ENCODE measurements at regions not wholly inside any gene's neighbourhood (a gene's known extent, or its start where the extent isn't known, plus 50 kb on each side); places are given as distances from the start of the nearest gene placed in this dataset.
A peak's percentile ranks its signal among the peaks of the same experiment; 100 is the strongest.

DNA sequence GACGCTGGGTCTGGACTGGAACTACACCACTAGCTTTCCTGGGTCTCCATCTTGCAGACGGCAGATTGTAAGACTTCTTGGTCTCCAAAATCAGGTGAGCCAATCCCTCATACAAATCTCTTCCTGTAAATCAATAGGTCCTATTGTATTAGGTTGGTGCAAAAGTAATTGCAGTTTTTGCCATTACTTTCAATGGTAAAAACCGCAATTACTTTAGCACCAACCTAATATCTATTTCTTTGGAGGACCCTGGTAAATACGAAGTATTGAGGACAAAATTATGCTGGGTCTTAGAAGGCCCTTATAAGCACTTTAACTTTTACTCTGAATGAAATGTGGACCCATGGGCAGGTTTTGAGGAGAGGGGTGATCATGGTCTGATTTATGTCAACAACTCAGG, 330.6 kb upstream of the C16orf82 start:
- no peak for DNase-seq (ENCODE audit: low read depth, low spot score)
- H3K79me2 ChIP-seq (ENCODE audit: control insufficient read depth, insufficient read depth, low read length): no peaks in the 10 kb centered on the region
- H3K9ac ChIP-seq (ENCODE audit: control insufficient read depth, insufficient read depth, low read length): no peak overlapping the region
- in situ Hi-C loops (cut with MboI) (no loop called here), intact Hi-C loops (cut with micrococcal nuclease; ENCODE audit: unreplicated experiment) (no loop called here)
- 22% methylated on average over 4 of the region's 4 CpGs for WGBS (ENCODE audit: insufficient coverage, insufficient replicate concordance, low lambda C conversion rate, missing lambda C conversion rate)
- no peak overlapping the region for H3K4me3 ChIP-seq
- ChIA-PET POLR2A (no interaction called here), RAD21 (ENCODE audit: unreplicated experiment) (no interaction called here), SMC1A (ENCODE audit: uncharacterized antibody, unreplicated experiment) (no interaction called here), CTCF (no interaction called here)
- no peak for FAIRE-seq
- no peak overlapping the region for H2AFZ ChIP-seq (ENCODE audit: control insufficient read depth, low read depth, low read length)
- no peak for ATAC-seq
- no peaks in the 10 kb centered on the region for H3K9me3 ChIP-seq (replicated peaks; ENCODE audit: control insufficient read depth, insufficient read depth, low read length)
- no peaks in the 10 kb centered on the region for H3K36me3 ChIP-seq (ENCODE audit: control insufficient read depth in 2 of 2, insufficient read depth in 2 of 2, low read length in 1 of 2)
- H3K4me1 ChIP-seq (ENCODE audit: control insufficient read depth, insufficient read depth, low read length): no peaks in the 10 kb centered on the region
- no TSS peak for BruUV-seq (replicated peaks)
- no peak overlapping the region for H3K4me2 ChIP-seq (ENCODE audit: control insufficient read depth, insufficient read depth)
- no peaks in the 10 kb centered on the region for H4K20me1 ChIP-seq (ENCODE audit: control insufficient read depth, insufficient read depth)
- TF ChIP-seq, protein P1, sequence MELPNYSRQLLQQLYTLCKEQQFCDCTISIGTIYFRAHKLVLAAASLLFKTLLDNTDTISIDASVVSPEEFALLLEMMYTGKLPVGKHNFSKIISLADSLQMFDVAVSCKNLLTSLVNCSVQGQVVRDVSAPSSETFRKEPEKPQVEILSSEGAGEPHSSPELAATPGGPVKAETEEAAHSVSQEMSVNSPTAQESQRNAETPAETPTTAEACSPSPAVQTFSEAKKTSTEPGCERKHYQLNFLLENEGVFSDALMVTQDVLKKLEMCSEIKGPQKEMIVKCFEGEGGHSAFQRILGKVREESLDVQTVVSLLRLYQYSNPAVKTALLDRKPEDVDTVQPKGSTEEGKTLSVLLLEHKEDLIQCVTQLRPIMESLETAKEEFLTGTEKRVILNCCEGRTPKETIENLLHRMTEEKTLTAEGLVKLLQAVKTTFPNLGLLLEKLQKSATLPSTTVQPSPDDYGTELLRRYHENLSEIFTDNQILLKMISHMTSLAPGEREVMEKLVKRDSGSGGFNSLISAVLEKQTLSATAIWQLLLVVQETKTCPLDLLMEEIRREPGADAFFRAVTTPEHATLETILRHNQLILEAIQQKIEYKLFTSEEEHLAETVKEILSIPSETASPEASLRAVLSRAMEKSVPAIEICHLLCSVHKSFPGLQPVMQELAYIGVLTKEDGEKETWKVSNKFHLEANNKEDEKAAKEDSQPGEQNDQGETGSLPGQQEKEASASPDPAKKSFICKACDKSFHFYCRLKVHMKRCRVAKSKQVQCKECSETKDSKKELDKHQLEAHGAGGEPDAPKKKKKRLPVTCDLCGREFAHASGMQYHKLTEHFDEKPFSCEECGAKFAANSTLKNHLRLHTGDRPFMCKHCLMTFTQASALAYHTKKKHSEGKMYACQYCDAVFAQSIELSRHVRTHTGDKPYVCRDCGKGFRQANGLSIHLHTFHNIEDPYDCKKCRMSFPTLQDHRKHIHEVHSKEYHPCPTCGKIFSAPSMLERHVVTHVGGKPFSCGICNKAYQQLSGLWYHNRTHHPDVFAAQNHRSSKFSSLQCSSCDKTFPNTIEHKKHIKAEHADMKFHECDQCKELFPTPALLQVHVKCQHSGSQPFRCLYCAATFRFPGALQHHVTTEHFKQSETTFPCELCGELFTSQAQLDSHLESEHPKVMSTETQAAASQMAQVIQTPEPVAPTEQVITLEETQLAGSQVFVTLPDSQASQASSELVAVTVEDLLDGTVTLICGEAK (IDR thresholded peaks at IDR 0.05; ENCODE audit: borderline replicate concordance): peak; percentile 27; the same call in 1 of the 2 replicates
- TF ChIP-seq POLR2AphosphoS5 (IDR thresholded peaks at IDR 0.05; ENCODE audit: low read length): no peak
- no peaks in the 10 kb centered on the region for H3K27me3 ChIP-seq (replicated peaks in 1 of 2; ENCODE audit: control insufficient read depth in 2 of 2, insufficient read depth in 2 of 2, low read length in 1 of 2)
- H3K27ac ChIP-seq (ENCODE audit: control insufficient read depth, insufficient read depth): no peak overlapping the region

DNA sequence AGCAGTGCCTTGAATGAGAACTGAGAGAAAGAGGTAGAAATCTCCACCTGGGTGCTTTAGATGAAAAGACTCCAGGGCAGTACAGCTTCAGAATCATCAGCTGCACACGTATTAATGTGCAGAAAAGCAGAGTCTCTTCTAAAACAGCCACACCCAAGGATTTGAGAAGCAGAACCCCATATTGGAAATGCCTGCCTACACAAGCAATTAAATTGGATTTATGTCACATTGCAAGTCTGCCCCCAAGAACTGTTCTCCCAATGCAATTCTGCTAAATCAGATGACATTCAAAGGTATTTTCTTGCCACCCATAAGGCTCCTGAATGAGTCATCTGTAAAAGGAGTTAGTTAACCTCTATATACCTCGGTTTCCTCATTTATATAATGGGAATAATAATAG, 326.0 kb upstream of the C16orf82 start:
- 0% methylated on average over 2 of the region's 2 CpGs for WGBS (ENCODE audit: insufficient coverage, insufficient replicate concordance, low lambda C conversion rate, missing lambda C conversion rate)
- H2AFZ ChIP-seq (ENCODE audit: control insufficient read depth, low read depth, low read length): no peak overlapping the region
- FAIRE-seq: no peak
- in situ Hi-C loops (cut with MboI): no loop called here
- no peaks in the 10 kb centered on the region for H4K20me1 ChIP-seq (ENCODE audit: control insufficient read depth, insufficient read depth)
- no peak overlapping the region for H3K4me2 ChIP-seq (ENCODE audit: control insufficient read depth, insufficient read depth)
- no peaks in the 10 kb centered on the region for H3K79me2 ChIP-seq (ENCODE audit: control insufficient read depth, insufficient read depth, low read length)
- DNase-seq (ENCODE audit: low read depth, low spot score): no peak
- ATAC-seq: no peak
- CTCF ChIA-PET: no interaction called here
- H3K36me3 ChIP-seq (ENCODE audit: control insufficient read depth in 2 of 2, insufficient read depth in 2 of 2, low read length in 1 of 2): no peaks in the 10 kb centered on the region
- no peaks in the 10 kb centered on the region for H3K4me1 ChIP-seq (ENCODE audit: control insufficient read depth, insufficient read depth, low read length)
- RAD21 ChIA-PET (ENCODE audit: unreplicated experiment): no interaction called here
- H3K4me3 ChIP-seq: no peak overlapping the region
- intact Hi-C loops (cut with micrococcal nuclease; ENCODE audit: unreplicated experiment): no loop called here
- H3K9ac ChIP-seq (ENCODE audit: control insufficient read depth, insufficient read depth, low read length): no peak overlapping the region
- no peaks in the 10 kb centered on the region for H3K27me3 ChIP-seq (replicated peaks in 1 of 2; ENCODE audit: control insufficient read depth in 2 of 2, insufficient read depth in 2 of 2, low read length in 1 of 2)
- POLR2A ChIA-PET: no interaction called here
- no TSS peak for BruUV-seq (replicated peaks)
- SMC1A ChIA-PET (ENCODE audit: uncharacterized antibody, unreplicated experiment): no interaction called here
- H3K27ac ChIP-seq (ENCODE audit: control insufficient read depth, insufficient read depth): no peak overlapping the region
- no peaks in the 10 kb centered on the region for H3K9me3 ChIP-seq (replicated peaks; ENCODE audit: control insufficient read depth, insufficient read depth, low read length)
- TF ChIP-seq, protein P2, sequence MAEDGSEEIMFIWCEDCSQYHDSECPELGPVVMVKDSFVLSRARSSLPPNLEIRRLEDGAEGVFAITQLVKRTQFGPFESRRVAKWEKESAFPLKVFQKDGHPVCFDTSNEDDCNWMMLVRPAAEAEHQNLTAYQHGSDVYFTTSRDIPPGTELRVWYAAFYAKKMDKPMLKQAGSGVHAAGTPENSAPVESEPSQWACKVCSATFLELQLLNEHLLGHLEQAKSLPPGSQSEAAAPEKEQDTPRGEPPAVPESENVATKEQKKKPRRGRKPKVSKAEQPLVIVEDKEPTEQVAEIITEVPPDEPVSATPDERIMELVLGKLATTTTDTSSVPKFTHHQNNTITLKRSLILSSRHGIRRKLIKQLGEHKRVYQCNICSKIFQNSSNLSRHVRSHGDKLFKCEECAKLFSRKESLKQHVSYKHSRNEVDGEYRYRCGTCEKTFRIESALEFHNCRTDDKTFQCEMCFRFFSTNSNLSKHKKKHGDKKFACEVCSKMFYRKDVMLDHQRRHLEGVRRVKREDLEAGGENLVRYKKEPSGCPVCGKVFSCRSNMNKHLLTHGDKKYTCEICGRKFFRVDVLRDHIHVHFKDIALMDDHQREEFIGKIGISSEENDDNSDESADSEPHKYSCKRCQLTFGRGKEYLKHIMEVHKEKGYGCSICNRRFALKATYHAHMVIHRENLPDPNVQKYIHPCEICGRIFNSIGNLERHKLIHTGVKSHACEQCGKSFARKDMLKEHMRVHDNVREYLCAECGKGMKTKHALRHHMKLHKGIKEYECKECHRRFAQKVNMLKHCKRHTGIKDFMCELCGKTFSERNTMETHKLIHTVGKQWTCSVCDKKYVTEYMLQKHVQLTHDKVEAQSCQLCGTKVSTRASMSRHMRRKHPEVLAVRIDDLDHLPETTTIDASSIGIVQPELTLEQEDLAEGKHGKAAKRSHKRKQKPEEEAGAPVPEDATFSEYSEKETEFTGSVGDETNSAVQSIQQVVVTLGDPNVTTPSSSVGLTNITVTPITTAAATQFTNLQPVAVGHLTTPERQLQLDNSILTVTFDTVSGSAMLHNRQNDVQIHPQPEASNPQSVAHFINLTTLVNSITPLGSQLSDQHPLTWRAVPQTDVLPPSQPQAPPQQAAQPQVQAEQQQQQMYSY (CRISPR knock-in tag; IDR thresholded peaks at IDR 0.05): no peak
- TF ChIP-seq GATAD2B (conservative IDR thresholded peaks at IDR 0.05; ENCODE audit: low read depth) (no peak), RBBP5 (conservative IDR thresholded peaks at IDR 0.05) (no peak)
- TF ChIP-seq, protein P3, sequence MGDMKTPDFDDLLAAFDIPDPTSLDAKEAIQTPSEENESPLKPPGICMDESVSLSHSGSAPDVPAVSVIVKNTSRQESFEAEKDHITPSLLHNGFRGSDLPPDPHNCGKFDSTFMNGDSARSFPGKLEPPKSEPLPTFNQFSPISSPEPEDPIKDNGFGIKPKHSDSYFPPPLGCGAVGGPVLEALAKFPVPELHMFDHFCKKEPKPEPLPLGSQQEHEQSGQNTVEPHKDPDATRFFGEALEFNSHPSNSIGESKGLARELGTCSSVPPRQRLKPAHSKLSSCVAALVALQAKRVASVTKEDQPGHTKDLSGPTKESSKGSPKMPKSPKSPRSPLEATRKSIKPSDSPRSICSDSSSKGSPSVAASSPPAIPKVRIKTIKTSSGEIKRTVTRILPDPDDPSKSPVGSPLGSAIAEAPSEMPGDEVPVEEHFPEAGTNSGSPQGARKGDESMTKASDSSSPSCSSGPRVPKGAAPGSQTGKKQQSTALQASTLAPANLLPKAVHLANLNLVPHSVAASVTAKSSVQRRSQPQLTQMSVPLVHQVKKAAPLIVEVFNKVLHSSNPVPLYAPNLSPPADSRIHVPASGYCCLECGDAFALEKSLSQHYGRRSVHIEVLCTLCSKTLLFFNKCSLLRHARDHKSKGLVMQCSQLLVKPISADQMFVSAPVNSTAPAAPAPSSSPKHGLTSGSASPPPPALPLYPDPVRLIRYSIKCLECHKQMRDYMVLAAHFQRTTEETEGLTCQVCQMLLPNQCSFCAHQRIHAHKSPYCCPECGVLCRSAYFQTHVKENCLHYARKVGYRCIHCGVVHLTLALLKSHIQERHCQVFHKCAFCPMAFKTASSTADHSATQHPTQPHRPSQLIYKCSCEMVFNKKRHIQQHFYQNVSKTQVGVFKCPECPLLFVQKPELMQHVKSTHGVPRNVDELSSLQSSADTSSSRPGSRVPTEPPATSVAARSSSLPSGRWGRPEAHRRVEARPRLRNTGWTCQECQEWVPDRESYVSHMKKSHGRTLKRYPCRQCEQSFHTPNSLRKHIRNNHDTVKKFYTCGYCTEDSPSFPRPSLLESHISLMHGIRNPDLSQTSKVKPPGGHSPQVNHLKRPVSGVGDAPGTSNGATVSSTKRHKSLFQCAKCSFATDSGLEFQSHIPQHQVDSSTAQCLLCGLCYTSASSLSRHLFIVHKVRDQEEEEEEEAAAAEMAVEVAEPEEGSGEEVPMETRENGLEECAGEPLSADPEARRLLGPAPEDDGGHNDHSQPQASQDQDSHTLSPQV (IDR thresholded peaks at IDR 0.05): no peak

All from GM12878 (cell line).